CD4-positive, CD25-positive, alpha-beta regulatory T cell (primary cell): ENCODE measurements at regions not wholly inside any gene's neighbourhood (a gene's known extent, or its start where the extent isn't known, plus 50 kb on each side); places are given as distances from the start of the nearest gene placed in this dataset.
A peak's percentile ranks its signal among the peaks of the same experiment; 100 is the strongest.

Experiments
- ATAC-seq, 2 donors: fragments of 150-1000 bp; cut with Tn5 transposase; one replicate each; pipeline ENCODE4 v1.10.0; 2021; ENCODE audit warnings: low read depth in 2 of 2, moderate number of reproducible peaks in 2 of 2, moderate library complexity in 1 of 2
- DNase-seq, 3 donors: peaks; one replicate each; pipeline versions ENCODE4 v3.0.0 to v3.0.0-alpha.2; 2012 to 2022; ENCODE audit warnings: mixed read lengths in 1 of 3
- H3K27ac ChIP-seq: one replicate; pipeline ENCODE4 v1.7.0; 2013; ENCODE audit warnings: mild to moderate bottlenecking, low read length; ENCODE audit not compliant: insufficient read depth, poor library complexity, severe bottlenecking
- H3K27me3 ChIP-seq: one replicate; pipeline ENCODE4 v1.7.0; 2013; ENCODE audit warnings: low read length; ENCODE audit not compliant: control insufficient read depth, insufficient read depth
- H3K36me3 ChIP-seq: one replicate; pipeline ENCODE4 v1.7.0; 2013; ENCODE audit warnings: mild to moderate bottlenecking, low read length, moderate library complexity; ENCODE audit not compliant: control insufficient read depth, insufficient read depth
- H3K4me1 ChIP-seq: 2 replicates; pipeline ENCODE4 v1.7.0; 2013; ENCODE audit warnings: mild to moderate bottlenecking, low read length; ENCODE audit not compliant: insufficient read depth, control insufficient read depth, poor library complexity, severe bottlenecking
- H3K4me3 ChIP-seq: one replicate; pipeline ENCODE4 v1.7.0; 2013; ENCODE audit warnings: low read depth, mild to moderate bottlenecking, low read length, moderate library complexity
- H3K9me3 ChIP-seq, 2 experiments: 1 replicate in 1 of 2; 2 replicates in 1 of 2; pipeline ENCODE4 v1.7.0; 2013; ENCODE audit warnings: low read length in 2 of 2, mild to moderate bottlenecking in 1 of 2, moderate library complexity in 1 of 2; ENCODE audit not compliant: control insufficient read depth in 2 of 2
- H3K27ac Mint-ChIP-seq, 3 donors: one replicate each; pipeline ENCODE4 v1.8.0; 2020 to 2022; ENCODE audit warnings: mild to moderate bottlenecking in 3 of 3, mixed read lengths in 3 of 3, moderate library complexity in 2 of 3
- H3K27me3 Mint-ChIP-seq: one replicate; pipeline ENCODE4 v1.8.0; 2022; ENCODE audit warnings: mild to moderate bottlenecking, mixed read lengths
- H3K36me3 Mint-ChIP-seq: one replicate; pipeline ENCODE4 v1.8.0; 2020; ENCODE audit warnings: mixed read lengths
- H3K4me1 Mint-ChIP-seq, 4 donors: one replicate each; pipeline ENCODE4 v1.8.0; 2020 to 2022; ENCODE audit warnings: mixed read lengths in 4 of 4, mild to moderate bottlenecking in 1 of 4
- H3K4me3 Mint-ChIP-seq, 4 donors: one replicate each; pipeline ENCODE4 v1.8.0; 2020 to 2022; ENCODE audit warnings: mild to moderate bottlenecking in 4 of 4, mixed read lengths in 4 of 4, moderate library complexity in 3 of 4
- H3K9me3 Mint-ChIP-seq, 7 donors: one replicate each; pipeline ENCODE4 v1.8.0; 2020 to 2022; ENCODE audit warnings: mixed read lengths in 7 of 7, mild to moderate bottlenecking in 3 of 7, moderate library complexity in 2 of 7

DNA sequence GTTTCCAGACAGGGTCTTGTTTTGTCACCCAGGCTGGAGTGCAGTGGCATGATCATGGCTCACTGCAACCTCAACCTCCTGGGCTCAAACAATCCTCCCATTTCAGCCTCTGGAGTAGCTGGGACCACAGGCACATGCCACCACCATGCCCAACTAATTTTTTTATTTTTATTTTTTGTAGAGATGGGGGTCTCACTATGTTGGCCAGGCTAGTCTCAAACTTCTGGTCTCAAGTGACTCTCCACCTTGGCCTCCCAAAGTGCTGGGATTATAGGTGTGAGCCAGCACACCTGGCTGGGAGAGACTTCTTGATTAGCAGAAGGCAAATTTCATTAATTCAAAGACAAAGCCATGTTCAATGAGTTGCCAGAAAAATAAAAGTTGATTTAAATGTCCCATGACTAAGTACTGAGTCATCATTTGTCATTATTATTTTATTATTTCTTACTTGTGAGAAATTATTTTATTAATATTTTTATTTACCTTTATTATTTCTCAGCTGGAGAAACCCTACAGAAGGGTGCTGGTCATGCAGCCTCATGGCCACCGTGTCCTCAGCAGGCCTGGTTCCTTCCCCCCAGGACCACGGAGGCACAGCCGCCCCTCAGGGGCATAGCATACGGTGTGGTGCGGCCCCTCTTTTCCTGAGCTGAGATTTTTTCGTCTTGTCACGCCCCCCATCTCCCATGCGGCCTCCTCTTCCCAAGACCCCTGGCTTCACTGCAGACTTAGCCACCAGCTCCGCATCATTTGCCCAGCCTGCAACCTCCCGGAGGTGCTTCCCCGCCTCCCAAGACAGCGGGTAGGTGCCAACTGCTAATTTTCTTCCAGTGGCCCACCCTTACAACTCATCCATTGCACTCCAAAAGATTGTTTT lies 55.3 kb upstream of the SIM2 start:
- H3K27ac Mint-ChIP-seq, result peak overlapping the region in 1 of 3 donors; percentile 51
- peaks cover 0 to 5% (median 0%) of the 10 kb centered on the region in 7 donors for H3K9me3 Mint-ChIP-seq
- no peaks in the 10 kb centered on the region for H3K27me3 ChIP-seq
- DNase-seq (no peak), ATAC-seq (no peak)
- H3K4me3 Mint-ChIP-seq, result no peak overlapping the region
- peaks cover 16% of the 10 kb centered on the region for H3K27me3 Mint-ChIP-seq
- no peaks in the 10 kb centered on the region for H3K9me3 ChIP-seq
- H3K4me3 ChIP-seq, result no peak overlapping the region
- no peaks in the 10 kb centered on the region for H3K36me3 ChIP-seq
- no peak overlapping the region for H3K27ac ChIP-seq
- peaks cover 0 to 3% (median 0%) of the 10 kb centered on the region in 4 donors for H3K4me1 Mint-ChIP-seq
- H3K36me3 Mint-ChIP-seq, result no peaks in the 10 kb centered on the region
- H3K4me1 ChIP-seq, result no peaks in the 10 kb centered on the region

DNA sequence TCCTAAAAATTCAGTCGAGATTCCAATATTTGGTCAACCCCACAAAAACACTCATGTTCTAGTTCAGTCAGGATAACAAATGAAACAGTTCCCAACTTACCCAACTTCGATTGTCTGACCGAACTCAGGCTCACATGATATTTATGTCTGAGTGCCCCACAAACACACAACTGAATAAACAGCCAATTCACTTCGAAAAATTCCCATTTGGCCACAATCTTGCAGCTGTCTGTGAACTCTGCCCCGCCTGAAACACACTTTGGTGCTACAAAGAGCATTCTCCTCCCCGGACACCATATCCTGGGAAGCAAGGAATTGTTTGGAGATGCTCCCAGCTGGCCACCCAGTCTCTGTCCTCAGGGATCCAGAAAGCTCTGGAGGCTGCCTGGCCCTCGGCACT lies 52.9 kb upstream of the SIM2 start:
- no peaks in the 10 kb centered on the region for H3K9me3 ChIP-seq
- Mint-ChIP-seq H3K4me1 (peaks cover 0 to 3% (median under 1%) of the 10 kb centered on the region in 4 donors), H3K27me3 (peaks cover 11% of the 10 kb centered on the region), H3K4me3 (no peak overlapping the region), H3K36me3 (no peaks in the 10 kb centered on the region), H3K27ac (no peak overlapping the region), H3K9me3 (peaks cover 0 to 4% (median 0%) of the 10 kb centered on the region in 7 donors)
- ATAC-seq (no peak), DNase-seq (no peak)
- no peak overlapping the region for H3K27ac ChIP-seq
- H3K4me1 ChIP-seq, result no peaks in the 10 kb centered on the region
- no peak overlapping the region for H3K4me3 ChIP-seq
- H3K36me3 ChIP-seq, result no peaks in the 10 kb centered on the region
- H3K27me3 ChIP-seq, result no peaks in the 10 kb centered on the region

GRCh38 chr21:36646645-36647044 lies 52.3 kb upstream of the SIM2 start:
- Mint-ChIP-seq H3K27ac (no peak overlapping the region), H3K36me3 (no peaks in the 10 kb centered on the region), H3K27me3 (peaks cover 11% of the 10 kb centered on the region), H3K4me1 (peaks cover 0 to 3% (median 1%) of the 10 kb centered on the region in 4 donors), H3K4me3 (no peak overlapping the region), H3K9me3 (peaks cover 0 to 5% (median 0%) of the 10 kb centered on the region in 7 donors)
- no peak for DNase-seq
- Histone ChIP-seq H3K36me3 (no peaks in the 10 kb centered on the region), H3K9me3 (no peaks in the 10 kb centered on the region), H3K4me3 (no peak overlapping the region), H3K27me3 (no peaks in the 10 kb centered on the region), H3K27ac (no peak overlapping the region), H3K4me1 (no peaks in the 10 kb centered on the region)
- ATAC-seq, result no peak

DNA sequence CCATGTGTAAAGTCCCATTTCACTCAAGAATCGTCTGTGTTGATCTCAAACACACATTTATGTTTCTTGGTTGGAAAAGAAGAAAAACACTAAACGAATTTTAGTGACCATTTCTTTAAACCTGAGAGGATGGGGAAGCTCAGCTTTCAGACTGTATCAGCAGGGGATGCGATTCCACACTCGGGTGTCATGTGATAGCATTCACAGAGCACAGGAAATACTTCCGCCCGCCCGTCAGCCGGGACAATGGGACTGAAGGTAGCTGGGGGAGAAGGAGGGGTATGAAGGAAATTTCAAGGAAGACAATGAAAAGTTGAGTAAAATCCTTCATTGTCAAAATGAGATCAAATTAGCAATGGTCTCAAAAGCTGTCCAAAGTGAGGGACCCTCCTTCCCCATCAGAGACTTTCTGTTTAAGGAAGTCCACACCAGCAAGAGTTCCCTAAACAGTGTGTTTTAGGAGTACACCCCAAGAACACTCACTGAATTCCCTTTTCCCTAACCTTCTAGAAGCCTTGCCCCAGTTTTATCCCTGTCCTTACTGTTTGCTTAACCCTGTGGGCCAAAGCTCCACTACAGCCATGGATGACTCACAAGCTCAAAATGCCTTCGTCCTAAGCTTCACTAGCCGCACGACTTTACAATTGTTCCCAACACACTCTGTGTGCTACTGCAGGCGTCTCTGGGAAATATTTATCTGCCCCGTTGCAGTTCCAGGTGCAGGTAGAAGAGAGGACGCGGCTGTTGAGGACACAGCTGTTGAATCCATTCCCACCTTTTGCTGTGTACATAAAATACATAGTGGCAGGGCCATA lies 51.4 kb upstream of the SIM2 start:
- Histone ChIP-seq H3K4me1 (no peaks in the 10 kb centered on the region), H3K27me3 (no peaks in the 10 kb centered on the region), H3K27ac (no peak overlapping the region), H3K4me3 (no peak overlapping the region), H3K9me3 (no peaks in the 10 kb centered on the region), H3K36me3 (no peaks in the 10 kb centered on the region)
- Mint-ChIP-seq H3K36me3 (no peaks in the 10 kb centered on the region), H3K9me3 (peaks cover 0 to 5% (median 0%) of the 10 kb centered on the region in 7 donors), H3K4me3 (no peak overlapping the region), H3K4me1 (peaks cover 0 to 3% (median 1%) of the 10 kb centered on the region in 4 donors), H3K27ac (no peak overlapping the region), H3K27me3 (peaks cover 11% of the 10 kb centered on the region)
- no peak for DNase-seq
- ATAC-seq, result no peak
